OCI-M2 (cell line): ENCODE measurements at regions not wholly inside any gene's neighbourhood (a gene's known extent, or its start where the extent isn't known, plus 50 kb on each side); places are given as distances from the start of the nearest gene placed in this dataset.

ENCODE experiments used
- DNase-seq: peaks from one replicate; lab custom pipeline; 2025; ENCODE audit not compliant: unreplicated experiment; lab: John Stamatoyannopoulos, UW

- no peak for DNase-seq
These were observed 486.4 kb downstream of the DSC3 start for GRCh38 chr18:30556112-30556511.

- no peak for DNase-seq
These were observed 497.1 kb downstream of the DSC3 start for GRCh38 chr18:30545393-30545792.

GRCh38 chr18:30544141-30544540, 498.4 kb downstream of the DSC3 start:
- no peak for DNase-seq

- no peak for DNase-seq
These were observed 508.8 kb downstream of the DSC3 start for GRCh38 chr18:30533716-30534115.

GRCh38 chr18:30527917-30528316, 514.6 kb downstream of the DSC3 start:
- DNase-seq = no peak

- no peak for DNase-seq
These were observed 515.3 kb downstream of the DSC3 start for GRCh38 chr18:30527226-30527625.

GRCh38 chr18:30522288-30522929, 520.1 kb downstream of the DSC3 start:
- no peak for DNase-seq

GRCh38 chr18:30514059-30514458, 528.5 kb downstream of the DSC3 start:
- DNase-seq = no peak

- no peak for DNase-seq
These were observed 529.7 kb downstream of the DSC3 start for GRCh38 chr18:30512872-30513271.

GRCh38 chr18:30510882-30511281, 531.7 kb downstream of the DSC3 start:
- no peak for DNase-seq

- DNase-seq = no peak
These were observed 540.9 kb downstream of the DSC3 start for GRCh38 chr18:30501594-30501993.

- no peak for DNase-seq
These were observed 542.1 kb downstream of the DSC3 start for GRCh38 chr18:30500240-30500945.

- DNase-seq = no peak
These were observed 542.8 kb downstream of the DSC3 start for GRCh38 chr18:30499721-30500120.

- DNase-seq = no peak
These were observed 549.9 kb downstream of the DSC3 start for GRCh38 chr18:30492552-30493129.

- DNase-seq = no peak
These were observed 550.6 kb downstream of the DSC3 start for GRCh38 chr18:30491815-30492551.

- DNase-seq = no peak
These were observed 552.5 kb downstream of the DSC3 start for GRCh38 chr18:30489890-30490643.

- DNase-seq = no peak
These were observed 554.6 kb downstream of the DSC3 start for GRCh38 chr18:30487962-30488361.

GRCh38 chr18:30486856-30487255, 555.7 kb downstream of the DSC3 start:
- no peak for DNase-seq

- DNase-seq = no peak
These were observed 557.5 kb downstream of the DSC3 start for GRCh38 chr18:30485078-30485477.

- DNase-seq = no peak
These were observed 560.7 kb downstream of the DSC3 start for GRCh38 chr18:30481871-30482270.

- no peak for DNase-seq
These were observed 573.5 kb downstream of the DSC3 start for GRCh38 chr18:30469091-30469490.
